Neural cell (in vitro differentiated cells): ENCODE measurements at regions not wholly inside any gene's neighbourhood (a gene's known extent, or its start where the extent isn't known, plus 50 kb on each side); places are given as distances from the start of the nearest gene placed in this dataset.

Experiments used
- H2AFZ ChIP-seq: fragments of 200-600, 300-800 bp; sonication (generic), shearing (Covaris generic); 2 replicates; pipeline ENCODE4 v1.6.0; 2014; ENCODE audit warnings: low read depth, mild to moderate bottlenecking, antibody characterized with exemption, low read length, moderate library complexity
- H3F3A ChIP-seq: fragments of 200-600 bp; shearing (Covaris generic); 2 replicates; pipeline ENCODE4 v1.6.1; 2016; ENCODE audit warnings: mild to moderate bottlenecking, moderate library complexity, mixed read lengths, antibody characterized with exemption, low read length; ENCODE audit not compliant: insufficient read depth, poor library complexity, severe bottlenecking
- H3K27ac ChIP-seq: fragments of 200-600, 300-800 bp; sonication (generic), shearing (Covaris generic); 2 replicates; pipeline ENCODE4 v1.5.1; 2014; ENCODE audit warnings: mild to moderate bottlenecking, low read length, moderate library complexity
- H3K27me3 ChIP-seq: fragments of 300-800, 200-600 bp; sonication (generic), shearing (Covaris generic); 2 replicates; pipeline ENCODE4 v1.6.0; 2014; ENCODE audit warnings: mild to moderate bottlenecking, low read depth, low read length, moderate library complexity; ENCODE audit not compliant: insufficient read depth
- H3K36me3 ChIP-seq: fragments of 300-800, 200-600 bp; sonication (generic), shearing (Covaris generic); 2 replicates; pipeline ENCODE4 v1.5.1; 2014; ENCODE audit warnings: mild to moderate bottlenecking, antibody characterized with exemption, low read length, moderate library complexity; ENCODE audit not compliant: insufficient read depth
- H3K4me2 ChIP-seq: fragments of 300-800, 200-600 bp; sonication (generic), shearing (Covaris generic); 2 replicates; pipeline ENCODE4 v1.6.0; 2014; ENCODE audit warnings: mild to moderate bottlenecking, low read length
- H3K4me3 ChIP-seq: fragments of 300-800, 200-600 bp; sonication (generic), shearing (Covaris generic); 2 replicates; pipeline ENCODE4 v1.5.1; 2014; ENCODE audit warnings: mild to moderate bottlenecking, low read length, moderate library complexity
- H3K79me2 ChIP-seq: fragments of 200-600 bp; shearing (Covaris generic); replicated peaks from 2 replicates; pipeline ENCODE4 v1.6.0; 2014; ENCODE audit warnings: mild to moderate bottlenecking, low read length, moderate library complexity; ENCODE audit not compliant: insufficient read depth
- H3K9ac ChIP-seq: fragments of 300-800, 200-600 bp; sonication (generic), shearing (Covaris generic); 2 replicates; pipeline ENCODE4 v1.6.1; 2016; ENCODE audit warnings: mild to moderate bottlenecking, low read length, mixed read lengths
- H3K9me2 ChIP-seq: fragments of 200-600 bp; shearing (Covaris generic); 2 replicates; pipeline ENCODE4 v1.6.1; 2016; ENCODE audit warnings: mild to moderate bottlenecking, low read length, mixed read lengths; ENCODE audit not compliant: insufficient read depth
- H3K9me3 ChIP-seq: fragments of 200-600, 300-800 bp; sonication (generic), shearing (Covaris generic); 2 replicates; pipeline ENCODE4 v1.6.1; 2016; ENCODE audit warnings: mild to moderate bottlenecking, mixed run types, low read length, moderate library complexity, mixed read lengths
- H4K20me1 ChIP-seq: fragments of 200-600 bp; shearing (Covaris generic); 2 replicates; pipeline ENCODE4 v1.6.1; 2016; ENCODE audit warnings: mild to moderate bottlenecking, mixed run types; ENCODE audit not compliant: insufficient read depth
- EP300 ChIP-seq: fragments of 450-650 bp; conservative IDR thresholded peaks from 2 replicates; pipeline ENCODE4 v1.6.1; 2014; ENCODE audit warnings: antibody characterized with exemption, mild to moderate bottlenecking, moderate library complexity; ENCODE audit not compliant: poor library complexity, severe bottlenecking
- EZH2 ChIP-seq: fragments of 200-600, 300-800 bp; shearing (Covaris generic), sonication (generic); IDR thresholded peaks from 2 replicates; pipeline ENCODE4 v1.6.1; 2014; ENCODE audit warnings: antibody characterized with exemption, low read length, borderline replicate concordance, mild to moderate bottlenecking; ENCODE audit not compliant: insufficient read depth, poor library complexity, severe bottlenecking
- MXI1 ChIP-seq: fragments of 450-650 bp; conservative IDR thresholded peaks from 2 replicates; pipeline ENCODE4 v1.6.1; 2014; ENCODE audit warnings: antibody characterized with exemption, mild to moderate bottlenecking; ENCODE audit not compliant: poor library complexity, severe bottlenecking
- POLR2AphosphoS5 ChIP-seq: IDR thresholded peaks from 2 replicates; pipeline ENCODE4 v1.6.1; 2012
- TAF1 ChIP-seq: IDR thresholded peaks from 2 replicates; pipeline ENCODE4 v1.6.1; 2012; ENCODE audit warnings: low read depth
- TF ChIP-seq, protein P1 (sequence below): IDR thresholded peaks from 2 replicates; pipeline ENCODE4 v1.6.1; 2012; ENCODE audit warnings: borderline replicate concordance

DNA sequence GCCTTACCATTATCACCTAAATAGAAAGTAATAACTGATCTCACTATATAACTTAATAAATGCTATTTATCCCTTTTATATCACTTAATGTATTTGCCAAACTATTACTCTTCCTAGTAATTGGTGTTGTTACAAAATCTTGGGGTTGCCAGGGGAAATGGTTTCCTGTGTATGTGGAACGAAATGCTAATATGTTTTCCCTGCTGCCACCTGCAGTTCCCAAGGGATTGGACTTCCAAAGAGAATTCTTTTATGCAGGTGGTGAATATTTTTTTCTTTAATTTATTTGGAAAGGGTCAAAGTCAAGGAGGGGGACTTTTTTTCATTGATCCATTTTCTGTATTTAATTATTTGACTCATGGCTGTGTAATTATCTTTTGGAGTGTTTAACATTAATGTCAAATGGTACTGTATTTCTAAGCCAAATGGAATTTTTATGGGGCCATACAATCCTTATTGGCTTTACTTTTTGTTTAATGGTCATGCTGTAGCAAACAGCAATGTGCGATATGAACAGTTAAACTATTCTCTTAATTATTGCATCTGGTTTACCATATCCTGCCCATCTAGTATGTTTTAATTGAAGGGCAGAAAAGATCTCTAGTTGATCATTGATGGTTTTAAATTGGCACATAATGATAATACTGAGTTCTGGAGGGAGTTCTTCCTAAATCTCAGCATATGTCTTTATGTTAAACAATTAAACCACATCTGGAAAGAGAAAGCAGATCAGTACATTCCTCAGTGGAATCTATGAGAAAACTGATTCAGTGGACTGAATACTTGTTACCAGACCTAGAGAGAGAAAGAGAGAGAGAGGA, 486.3 kb downstream of the TTLL7 start:
- H3K4me2 ChIP-seq: no peak overlapping the region
- no peaks in the 10 kb centered on the region for H3K27me3 ChIP-seq
- H4K20me1 ChIP-seq: no peaks in the 10 kb centered on the region
- H3K27ac ChIP-seq: no peak overlapping the region
- no peak overlapping the region for H2AFZ ChIP-seq
- TF ChIP-seq, protein P1, sequence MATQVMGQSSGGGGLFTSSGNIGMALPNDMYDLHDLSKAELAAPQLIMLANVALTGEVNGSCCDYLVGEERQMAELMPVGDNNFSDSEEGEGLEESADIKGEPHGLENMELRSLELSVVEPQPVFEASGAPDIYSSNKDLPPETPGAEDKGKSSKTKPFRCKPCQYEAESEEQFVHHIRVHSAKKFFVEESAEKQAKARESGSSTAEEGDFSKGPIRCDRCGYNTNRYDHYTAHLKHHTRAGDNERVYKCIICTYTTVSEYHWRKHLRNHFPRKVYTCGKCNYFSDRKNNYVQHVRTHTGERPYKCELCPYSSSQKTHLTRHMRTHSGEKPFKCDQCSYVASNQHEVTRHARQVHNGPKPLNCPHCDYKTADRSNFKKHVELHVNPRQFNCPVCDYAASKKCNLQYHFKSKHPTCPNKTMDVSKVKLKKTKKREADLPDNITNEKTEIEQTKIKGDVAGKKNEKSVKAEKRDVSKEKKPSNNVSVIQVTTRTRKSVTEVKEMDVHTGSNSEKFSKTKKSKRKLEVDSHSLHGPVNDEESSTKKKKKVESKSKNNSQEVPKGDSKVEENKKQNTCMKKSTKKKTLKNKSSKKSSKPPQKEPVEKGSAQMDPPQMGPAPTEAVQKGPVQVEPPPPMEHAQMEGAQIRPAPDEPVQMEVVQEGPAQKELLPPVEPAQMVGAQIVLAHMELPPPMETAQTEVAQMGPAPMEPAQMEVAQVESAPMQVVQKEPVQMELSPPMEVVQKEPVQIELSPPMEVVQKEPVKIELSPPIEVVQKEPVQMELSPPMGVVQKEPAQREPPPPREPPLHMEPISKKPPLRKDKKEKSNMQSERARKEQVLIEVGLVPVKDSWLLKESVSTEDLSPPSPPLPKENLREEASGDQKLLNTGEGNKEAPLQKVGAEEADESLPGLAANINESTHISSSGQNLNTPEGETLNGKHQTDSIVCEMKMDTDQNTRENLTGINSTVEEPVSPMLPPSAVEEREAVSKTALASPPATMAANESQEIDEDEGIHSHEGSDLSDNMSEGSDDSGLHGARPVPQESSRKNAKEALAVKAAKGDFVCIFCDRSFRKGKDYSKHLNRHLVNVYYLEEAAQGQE: peak; percentile 19
- no peak for TF ChIP-seq EP300
- H3F3A ChIP-seq: no peaks in the 10 kb centered on the region
- H3K36me3 ChIP-seq: no peaks in the 10 kb centered on the region
- H3K9me3 ChIP-seq: no peaks in the 10 kb centered on the region
- H3K4me3 ChIP-seq: no peak overlapping the region
- no peaks in the 10 kb centered on the region for H3K9me2 ChIP-seq
- no peak overlapping the region for H3K9ac ChIP-seq
- no peaks in the 10 kb centered on the region for H3K79me2 ChIP-seq

DNA sequence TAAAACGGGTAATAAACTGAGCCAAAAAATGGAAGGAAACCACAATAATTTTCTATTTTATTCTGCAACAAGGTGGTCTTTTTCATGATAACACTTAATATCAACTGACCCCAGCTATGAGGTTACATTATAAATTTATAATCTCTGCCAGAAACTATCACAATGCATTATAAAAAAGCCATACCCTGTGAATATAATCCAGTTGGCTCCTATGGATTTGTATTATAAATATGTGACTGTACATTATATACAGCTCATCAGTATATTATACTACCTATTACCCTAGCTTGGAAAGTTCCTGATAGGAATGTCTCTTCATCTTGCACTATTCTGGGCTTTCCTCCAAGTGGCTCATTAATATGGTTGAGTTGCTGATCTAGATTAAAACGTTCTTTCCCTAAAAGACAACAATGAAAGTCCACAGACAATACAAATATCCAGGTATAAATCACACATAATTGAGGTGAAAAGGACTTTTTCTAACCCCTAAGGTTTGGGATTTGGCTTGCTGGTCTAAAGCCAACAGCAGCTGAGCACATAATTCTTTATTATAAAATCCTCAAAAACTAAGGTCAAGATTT, 487.7 kb downstream of the TTLL7 start:
- Histone ChIP-seq H3K27me3 (no peaks in the 10 kb centered on the region), H3K4me3 (no peak overlapping the region), H3K9ac (no peak overlapping the region), H3F3A (no peaks in the 10 kb centered on the region), H2AFZ (no peak overlapping the region), H3K79me2 (no peaks in the 10 kb centered on the region), H3K36me3 (no peaks in the 10 kb centered on the region), H3K9me2 (no peaks in the 10 kb centered on the region), H3K4me2 (no peak overlapping the region), H3K27ac (no peak overlapping the region), H4K20me1 (no peaks in the 10 kb centered on the region), H3K9me3 (no peaks in the 10 kb centered on the region)
- TF ChIP-seq EZH2: no peak
- TF ChIP-seq MXI1: no peak
- no peak for TF ChIP-seq POLR2AphosphoS5
- no peak for TF ChIP-seq TAF1
- TF ChIP-seq, protein P1: no peak
